HCT116 (cell line): ENCODE measurements at regions not wholly inside any gene's neighbourhood (a gene's known extent, or its start where the extent isn't known, plus 50 kb on each side); places are given as distances from the start of the nearest gene placed in this dataset.

Source experiments
- CTCF ChIP-seq, 3 experiments: fragments of 200-600 bp in 1 of 3; sonication (generic) in 1 of 3; IDR thresholded peaks in 2 of 3; conservative IDR thresholded peaks in 1 of 3; 2 replicates each; pipeline ENCODE4 v1.5.1; 2012 to 2017; ENCODE audit warnings: low read depth in 2 of 3, low read length in 2 of 3, antibody characterized with exemption in 1 of 3, borderline replicate concordance in 1 of 3, control low read depth in 1 of 3, mild to moderate bottlenecking in 1 of 3, mixed read lengths in 1 of 3, mixed run types in 1 of 3, moderate library complexity in 1 of 3; ENCODE audit not compliant: insufficient read depth in 1 of 3
- ZNF274 ChIP-seq: fragments of 200-500 bp; sonication (Bioruptor generic); IDR thresholded peaks from 2 replicates; pipeline ENCODE4 v1.6.1; 2014; ENCODE audit warnings: mild to moderate bottlenecking, low read depth, low read length, inconsistent platforms

GRCh38 chr7:4479367-4480039 is 202.6 kb upstream of the FOXK1 start:
- peak; percentile 61 to 75 (median 68); a peak in 5 of 6 replicates for TF ChIP-seq CTCF (IDR thresholded peaks at IDR 0.05 in 2 of 3, conservative IDR thresholded peaks at IDR 0.05 in 1 of 3; ENCODE audit: borderline replicate concordance in 1 of 3, insufficient read depth in 1 of 3, low read depth in 2 of 3, low read length in 2 of 3)
- no peak for TF ChIP-seq ZNF274
